ENCODE measurements at regions not wholly inside any gene's neighbourhood (a gene's known extent, or its start where the extent isn't known, plus 50 kb on each side); places are given as distances from the start of the nearest gene placed in this dataset.
"Not testable (repeated sequence)": the region's sequence is repeated elsewhere in the genome, so short reads cannot be mapped to it uniquely, and the experiment has no call there.

DNA sequence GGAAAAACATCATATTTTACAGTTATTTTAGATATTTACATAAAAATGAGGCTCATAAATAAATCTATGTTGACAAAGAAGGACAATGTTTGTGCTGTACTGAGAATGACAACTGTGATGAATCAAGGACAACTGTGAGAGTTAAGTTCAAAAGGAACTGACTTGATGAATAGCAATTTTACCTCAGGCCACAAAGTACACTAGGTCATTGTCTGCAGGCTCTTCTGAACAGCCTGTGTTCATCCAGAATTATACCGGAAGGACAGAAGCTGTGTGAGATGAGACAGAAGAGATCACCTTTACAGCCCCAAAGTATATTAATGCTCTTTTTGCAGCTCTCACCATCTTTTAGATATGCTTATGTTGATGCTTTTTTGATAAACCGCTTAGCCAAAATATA lies 2375.5 kb upstream of the PCDH20 start:
- TF ChIP-seq POLR2A (IDR thresholded peaks at IDR 0.05), result not testable (repeated sequence)
- TF ChIP-seq, protein P1, sequence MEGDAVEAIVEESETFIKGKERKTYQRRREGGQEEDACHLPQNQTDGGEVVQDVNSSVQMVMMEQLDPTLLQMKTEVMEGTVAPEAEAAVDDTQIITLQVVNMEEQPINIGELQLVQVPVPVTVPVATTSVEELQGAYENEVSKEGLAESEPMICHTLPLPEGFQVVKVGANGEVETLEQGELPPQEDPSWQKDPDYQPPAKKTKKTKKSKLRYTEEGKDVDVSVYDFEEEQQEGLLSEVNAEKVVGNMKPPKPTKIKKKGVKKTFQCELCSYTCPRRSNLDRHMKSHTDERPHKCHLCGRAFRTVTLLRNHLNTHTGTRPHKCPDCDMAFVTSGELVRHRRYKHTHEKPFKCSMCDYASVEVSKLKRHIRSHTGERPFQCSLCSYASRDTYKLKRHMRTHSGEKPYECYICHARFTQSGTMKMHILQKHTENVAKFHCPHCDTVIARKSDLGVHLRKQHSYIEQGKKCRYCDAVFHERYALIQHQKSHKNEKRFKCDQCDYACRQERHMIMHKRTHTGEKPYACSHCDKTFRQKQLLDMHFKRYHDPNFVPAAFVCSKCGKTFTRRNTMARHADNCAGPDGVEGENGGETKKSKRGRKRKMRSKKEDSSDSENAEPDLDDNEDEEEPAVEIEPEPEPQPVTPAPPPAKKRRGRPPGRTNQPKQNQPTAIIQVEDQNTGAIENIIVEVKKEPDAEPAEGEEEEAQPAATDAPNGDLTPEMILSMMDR (IDR thresholded peaks at IDR 0.05), result not testable (repeated sequence)
